Neuronal stem cell (in vitro differentiated cells): ENCODE measurements at regions not wholly inside any gene's neighbourhood (a gene's known extent, or its start where the extent isn't known, plus 50 kb on each side); places are given as distances from the start of the nearest gene placed in this dataset.

Experiments
- DNase-seq: peaks from one replicate; pipeline ENCODE4 v3.0.0-alpha.2; 2013; ENCODE audit warnings: low spot score
- H2AFZ ChIP-seq: one replicate; pipeline ENCODE4 v1.6.1; 2013; ENCODE audit warnings: mild to moderate bottlenecking, low read length, inconsistent platforms
- H2AK5ac ChIP-seq: 2 replicates; pipeline ENCODE4 v1.6.1; 2013; ENCODE audit warnings: low read depth, mild to moderate bottlenecking, inconsistent platforms, low read length, moderate library complexity, mixed read lengths
- H2BK120ac ChIP-seq: 2 replicates; pipeline ENCODE4 v1.6.1; 2013; ENCODE audit warnings: low read depth, mild to moderate bottlenecking, inconsistent platforms, low read length, moderate library complexity, mixed read lengths
- H2BK12ac ChIP-seq: one replicate; pipeline ENCODE4 v1.6.1; 2013; ENCODE audit warnings: low read length, inconsistent platforms
- H2BK15ac ChIP-seq: 2 replicates; pipeline ENCODE4 v1.6.1; 2013; ENCODE audit warnings: mild to moderate bottlenecking, low read length, inconsistent platforms, mixed read lengths
- H2BK5ac ChIP-seq: one replicate; pipeline ENCODE4 v1.6.1; 2013; ENCODE audit warnings: inconsistent platforms, mild to moderate bottlenecking, low read length, moderate library complexity
- H3K14ac ChIP-seq: one replicate; pipeline ENCODE4 v1.6.1; 2013; ENCODE audit warnings: low read length, inconsistent platforms
- H3K18ac ChIP-seq: 2 replicates; pipeline ENCODE4 v1.6.1; 2013; ENCODE audit warnings: low read length, inconsistent platforms
- H3K23ac ChIP-seq: 2 replicates; pipeline ENCODE4 v1.6.1; 2013; ENCODE audit warnings: low read depth, mild to moderate bottlenecking, mixed read lengths, low read length, inconsistent platforms; ENCODE audit not compliant: poor library complexity
- H3K27ac ChIP-seq: replicated peaks from 3 replicates; pipeline ENCODE4 v1.5.1; 2013; ENCODE audit warnings: low read length, inconsistent platforms
- H3K27me3 ChIP-seq, 3 experiments: 2 replicates each; pipeline ENCODE4 v1.6.1; 2013; ENCODE audit warnings: low read length in 3 of 3, mild to moderate bottlenecking in 2 of 3, inconsistent platforms in 1 of 3, low read depth in 1 of 3, mixed read lengths in 1 of 3, moderate library complexity in 1 of 3; ENCODE audit not compliant: control insufficient read depth in 3 of 3, insufficient read depth in 3 of 3
- H3K36me3 ChIP-seq, 2 donors: replicated peaks in 1 of 2; 2 replicates each; pipeline ENCODE4 v1.6.1; 2013; ENCODE audit warnings: low read length in 2 of 2; ENCODE audit not compliant: control insufficient read depth in 2 of 2, insufficient read depth in 2 of 2
- H3K4ac ChIP-seq: 2 replicates; pipeline ENCODE4 v1.6.1; 2013; ENCODE audit warnings: inconsistent platforms, mild to moderate bottlenecking, low read length, moderate library complexity
- H3K4me1 ChIP-seq, 2 donors: 1 replicate in 1 of 2; 2 replicates in 1 of 2; pipeline ENCODE4 v1.6.1; 2013; ENCODE audit warnings: low read length in 2 of 2, low read depth in 1 of 2; ENCODE audit not compliant: control insufficient read depth in 2 of 2, insufficient read depth in 1 of 2
- H3K4me2 ChIP-seq: one replicate; pipeline ENCODE4 v1.6.1; 2013; ENCODE audit warnings: mild to moderate bottlenecking, low read length, inconsistent platforms; ENCODE audit not compliant: insufficient read depth, poor library complexity, severe bottlenecking
- H3K4me3 ChIP-seq, 2 donors: 2 replicates each; pipeline ENCODE4 v1.5.1; 2013; ENCODE audit warnings: low read length in 2 of 2, mild to moderate bottlenecking in 2 of 2, inconsistent platforms in 1 of 2, moderate library complexity in 1 of 2
- H3K79me1 ChIP-seq: one replicate; pipeline ENCODE4 v1.6.1; 2013; ENCODE audit warnings: low read depth, mild to moderate bottlenecking, inconsistent platforms, low read length, moderate library complexity
- H3K9ac ChIP-seq: one replicate; pipeline ENCODE4 v1.6.1; 2013; ENCODE audit warnings: mild to moderate bottlenecking, low read depth, low read length, inconsistent platforms; ENCODE audit not compliant: poor library complexity
- H3K9me3 ChIP-seq, 2 donors: replicated peaks in 1 of 2; 2 replicates each; pipeline versions ENCODE3 to v1.6.1; 2013; ENCODE audit warnings: low read length in 2 of 2, mild to moderate bottlenecking in 2 of 2, inconsistent platforms in 1 of 2, low read depth in 1 of 2, mixed read lengths in 1 of 2, moderate library complexity in 1 of 2; ENCODE audit not compliant: control insufficient read depth in 2 of 2, insufficient read depth in 1 of 2
- H4K8ac ChIP-seq: one replicate; pipeline ENCODE4 v1.6.1; 2013; ENCODE audit warnings: low read depth, mild to moderate bottlenecking, inconsistent platforms, low read length, moderate library complexity
- H4K91ac ChIP-seq: one replicate; pipeline ENCODE4 v1.6.1; 2013; ENCODE audit warnings: low read length, low read depth, mild to moderate bottlenecking, inconsistent platforms; ENCODE audit not compliant: poor library complexity
- WGBS, 2 donors: extraction: QIAGEN DNeasy Blood & Tissue Kit; methylation state at CpG; one replicate each; pipeline ENCODE4 v1.1.7; 2013; ENCODE audit warnings: missing lambda C conversion rate in 2 of 2, mixed read lengths in 1 of 2; ENCODE audit not compliant: insufficient read length in 2 of 2, insufficient replicate concordance in 1 of 2; ENCODE audit errors: extremely low coverage in 2 of 2; 5-methylcytosine and 5-hydroxymethylcytosine counted together

GRCh38 chr13:66210677-66211076 is 1019.5 kb downstream of the PCDH9 start:
- H3K9ac ChIP-seq = no peak overlapping the region
- H2BK5ac ChIP-seq = no peak overlapping the region
- no peak overlapping the region for H2BK15ac ChIP-seq
- no peak overlapping the region for H2AK5ac ChIP-seq
- no peak overlapping the region for H3K18ac ChIP-seq
- no peak overlapping the region for H2AFZ ChIP-seq
- H3K27ac ChIP-seq = no peak overlapping the region
- H4K91ac ChIP-seq = no peak overlapping the region
- H3K4me2 ChIP-seq = no peak overlapping the region
- no peak overlapping the region for H2BK12ac ChIP-seq
- no peak overlapping the region for H3K4me3 ChIP-seq
- H2BK120ac ChIP-seq = no peak overlapping the region
- H3K27me3 ChIP-seq = no peaks in the 10 kb centered on the region
- no peak overlapping the region for H4K8ac ChIP-seq
- no CpG with 5 or more reads among the region's 3 CpGs for WGBS, 2 donors
- H3K79me1 ChIP-seq = no peaks in the 10 kb centered on the region
- no peaks in the 10 kb centered on the region for H3K36me3 ChIP-seq
- DNase-seq = no peak
- no peaks in the 10 kb centered on the region for H3K9me3 ChIP-seq
- no peak overlapping the region for H3K4ac ChIP-seq
- H3K23ac ChIP-seq = no peak overlapping the region
- no peak overlapping the region for H3K14ac ChIP-seq
- H3K4me1 ChIP-seq = no peaks in the 10 kb centered on the region

- Histone ChIP-seq H3K9me3 (no peaks in the 10 kb centered on the region), H3K14ac (no peak overlapping the region), H2BK120ac (no peak overlapping the region), H3K23ac (no peak overlapping the region), H2BK5ac (no peak overlapping the region), H3K4me3 (no peak overlapping the region), H3K4ac (no peak overlapping the region), H3K27ac (no peak overlapping the region), H3K27me3 (no peaks in the 10 kb centered on the region), H3K4me1 (no peaks in the 10 kb centered on the region), H4K91ac (no peak overlapping the region), H3K4me2 (no peak overlapping the region), H2AK5ac (no peak overlapping the region), H2BK15ac (no peak overlapping the region), H3K9ac (no peak overlapping the region), H3K36me3 (no peaks in the 10 kb centered on the region), H2BK12ac (no peak overlapping the region), H2AFZ (no peak overlapping the region), H3K18ac (no peak overlapping the region), H4K8ac (no peak overlapping the region), H3K79me1 (no peaks in the 10 kb centered on the region)
- WGBS, 2 donors = no CpG with 5 or more reads among the region's 3 CpGs
- no peak for DNase-seq
Measured at GRCh38 chr13:66208589-66208988, 1021.5 kb downstream of the PCDH9 start.

GRCh38 chr13:66207610-66208009 is 1022.5 kb downstream of the PCDH9 start:
- WGBS, 2 donors = no CpG with 5 or more reads among the region's 1 CpG

GRCh38 chr13:66205807-66206206 is 1024.3 kb downstream of the PCDH9 start:
- no peak for DNase-seq
- no peak overlapping the region for H3K27ac ChIP-seq
- no peak overlapping the region for H3K18ac ChIP-seq
- no peak overlapping the region for H2AK5ac ChIP-seq
- H3K4me3 ChIP-seq = no peak overlapping the region
- H3K9ac ChIP-seq = no peak overlapping the region
- H3K4me2 ChIP-seq = no peak overlapping the region
- no peak overlapping the region for H2BK120ac ChIP-seq
- H3K14ac ChIP-seq = no peak overlapping the region
- H3K23ac ChIP-seq = no peak overlapping the region
- no peaks in the 10 kb centered on the region for H3K36me3 ChIP-seq
- no peak overlapping the region for H3K4ac ChIP-seq
- H2AFZ ChIP-seq = no peak overlapping the region
- no peak overlapping the region for H2BK15ac ChIP-seq
- no peak overlapping the region for H4K8ac ChIP-seq
- H4K91ac ChIP-seq = no peak overlapping the region
- H3K79me1 ChIP-seq = no peaks in the 10 kb centered on the region
- no peaks in the 10 kb centered on the region for H3K9me3 ChIP-seq
- H2BK5ac ChIP-seq = no peak overlapping the region
- H2BK12ac ChIP-seq = no peak overlapping the region
- H3K27me3 ChIP-seq = no peaks in the 10 kb centered on the region
- H3K4me1 ChIP-seq = no peaks in the 10 kb centered on the region
- WGBS, 2 donors = no CpG with 5 or more reads among the region's 2 CpGs

More at GRCh38 chr13:66207610-66208009, 1022.5 kb downstream of the PCDH9 start:
- Histone ChIP-seq H3K27ac (no peak overlapping the region), H2BK12ac (no peak overlapping the region), H4K8ac (no peak overlapping the region), H3K9ac (no peak overlapping the region), H3K36me3 (no peaks in the 10 kb centered on the region), H3K4ac (no peak overlapping the region), H3K27me3 (no peaks in the 10 kb centered on the region), H3K14ac (no peak overlapping the region), H2AK5ac (no peak overlapping the region), H3K23ac (no peak overlapping the region), H3K18ac (no peak overlapping the region), H2BK120ac (no peak overlapping the region), H3K4me3 (no peak overlapping the region), H2AFZ (no peak overlapping the region), H3K4me2 (no peak overlapping the region), H3K79me1 (no peaks in the 10 kb centered on the region), H4K91ac (no peak overlapping the region), H3K4me1 (no peaks in the 10 kb centered on the region), H3K9me3 (no peaks in the 10 kb centered on the region), H2BK15ac (no peak overlapping the region), H2BK5ac (no peak overlapping the region)
- no peak for DNase-seq
